SU-DHL-6 (cell line): ENCODE measurements at regions not wholly inside any gene's neighbourhood (a gene's known extent, or its start where the extent isn't known, plus 50 kb on each side); places are given as distances from the start of the nearest gene placed in this dataset.
"Not testable (repeated sequence)": the region's sequence is repeated elsewhere in the genome, so short reads cannot be mapped to it uniquely, and the experiment has no call there.

Source experiments
- H2AFZ ChIP-seq: fragments of 200-600 bp; sonication (generic); 2 replicates; pipeline ENCODE4 v1.6.1; 2014; ENCODE audit warnings: low read depth, mild to moderate bottlenecking, moderate library complexity, mixed read lengths, antibody characterized with exemption, low read length; ENCODE audit not compliant: severe bottlenecking
- H3F3A ChIP-seq: fragments of 200-600 bp; shearing (Covaris generic); 2 replicates; pipeline ENCODE4 v1.6.0; 2016; ENCODE audit warnings: antibody characterized with exemption, mild to moderate bottlenecking; ENCODE audit not compliant: insufficient read depth
- H3K27ac ChIP-seq: fragments of 200-600 bp; sonication (generic); 2 replicates; pipeline ENCODE4 v1.5.1; 2016; ENCODE audit warnings: low read depth, mild to moderate bottlenecking, low read length, moderate library complexity, mixed read lengths
- H3K27me3 ChIP-seq: fragments of 200-600 bp; sonication (generic), shearing (Covaris generic); 2 replicates; pipeline ENCODE4 v1.6.0; 2014; ENCODE audit warnings: mild to moderate bottlenecking, low read length
- H3K36me3 ChIP-seq: fragments of 200-600 bp; sonication (generic); 2 replicates; pipeline ENCODE4 v1.6.1; 2014; ENCODE audit warnings: mild to moderate bottlenecking, low read length, mixed read lengths
- H3K4me2 ChIP-seq: fragments of 300-600, 200-600 bp; shearing (Covaris generic), sonication (generic); 2 replicates; pipeline ENCODE4 v1.6.0; 2014; ENCODE audit warnings: low read length, low read depth, mild to moderate bottlenecking; ENCODE audit not compliant: poor library complexity, severe bottlenecking
- H3K4me3 ChIP-seq: fragments of 200-600 bp; sonication (generic); 2 replicates; pipeline ENCODE4 v1.5.1; 2014; ENCODE audit warnings: antibody characterized with exemption, low read length, mild to moderate bottlenecking, mixed read lengths; ENCODE audit not compliant: insufficient read depth, poor library complexity, severe bottlenecking
- H3K79me2 ChIP-seq: fragments of 200-600 bp; sonication (generic); 2 replicates; pipeline ENCODE4 v1.6.1; 2014; ENCODE audit warnings: mild to moderate bottlenecking, low read length, moderate library complexity; ENCODE audit not compliant: insufficient read depth
- H3K9ac ChIP-seq: fragments of 200-600 bp; sonication (generic); 2 replicates; pipeline ENCODE4 v1.7.0; 2014; ENCODE audit warnings: mild to moderate bottlenecking, low read length
- H3K9me2 ChIP-seq: fragments of 200-600 bp; sonication (generic); replicated peaks from 2 replicates; pipeline ENCODE4 v1.6.1; 2014; ENCODE audit warnings: low read length; ENCODE audit not compliant: insufficient read depth
- H3K9me3 ChIP-seq: fragments of 200-600 bp; sonication (generic); 2 replicates; pipeline ENCODE4 v1.6.1; 2014; ENCODE audit warnings: low read length, mixed read lengths; ENCODE audit not compliant: insufficient read depth
- H4K20me1 ChIP-seq: fragments of 200-600 bp; sonication (generic); 2 replicates; pipeline ENCODE4 v1.6.1; 2014; ENCODE audit warnings: low read depth, mild to moderate bottlenecking, antibody characterized with exemption, low read length, moderate library complexity, mixed read lengths

GRCh38 chr2:89606514-89606913 is 915.0 kb downstream of the RPIA start:
- H3K27ac ChIP-seq, H3K4me3 ChIP-seq, H3K9me2 ChIP-seq, H3K9me3 ChIP-seq, H4K20me1 ChIP-seq, H3K4me2 ChIP-seq, H3K9ac ChIP-seq, H3F3A ChIP-seq, H2AFZ ChIP-seq, H3K36me3 ChIP-seq, H3K79me2 ChIP-seq, H3K27me3 ChIP-seq: not testable (repeated sequence)

GRCh38 chr2:89610207-89610926 is 918.9 kb downstream of the RPIA start:
- H3K9ac ChIP-seq, H3K79me2 ChIP-seq, H4K20me1 ChIP-seq, H3K9me3 ChIP-seq, H2AFZ ChIP-seq, H3F3A ChIP-seq, H3K9me2 ChIP-seq, H3K4me3 ChIP-seq, H3K27me3 ChIP-seq, H3K4me2 ChIP-seq, H3K27ac ChIP-seq, H3K36me3 ChIP-seq: not testable (repeated sequence)

DNA sequence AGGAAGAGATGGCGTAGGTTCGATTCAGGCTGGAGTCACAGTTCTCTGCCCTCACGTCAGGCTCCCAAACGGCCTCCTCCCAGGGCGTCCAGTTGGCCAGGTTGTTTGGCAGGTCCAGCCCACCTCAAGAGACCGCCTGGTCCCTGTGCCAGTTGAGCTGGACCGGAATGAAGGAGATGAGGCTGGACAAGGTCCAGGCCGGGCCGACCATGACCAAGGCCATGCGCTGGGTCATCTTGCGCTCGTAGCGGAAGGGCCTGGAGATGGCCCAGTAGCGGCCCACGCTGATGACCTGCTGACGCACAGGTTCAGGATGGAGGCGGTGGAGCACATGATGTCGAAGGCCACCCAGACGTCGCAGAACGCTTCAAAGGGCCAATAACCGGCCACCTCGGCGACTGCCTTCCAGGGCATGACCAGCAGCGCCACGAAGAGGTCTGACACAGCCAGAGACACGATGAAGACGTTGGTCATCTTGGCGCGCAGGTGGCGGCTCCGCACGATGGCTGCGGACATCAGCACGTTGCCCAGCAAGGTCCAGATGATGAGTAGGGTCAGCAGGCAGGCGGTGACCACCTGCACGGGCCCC is 919.5 kb downstream of the RPIA start:
- not testable (repeated sequence) for H3K79me2 ChIP-seq, H3K4me3 ChIP-seq, H2AFZ ChIP-seq, H3K9me3 ChIP-seq, H3K4me2 ChIP-seq, H3K27me3 ChIP-seq, H3K36me3 ChIP-seq, H3K9me2 ChIP-seq, H3K27ac ChIP-seq, H3F3A ChIP-seq, H3K9ac ChIP-seq, H4K20me1 ChIP-seq

DNA sequence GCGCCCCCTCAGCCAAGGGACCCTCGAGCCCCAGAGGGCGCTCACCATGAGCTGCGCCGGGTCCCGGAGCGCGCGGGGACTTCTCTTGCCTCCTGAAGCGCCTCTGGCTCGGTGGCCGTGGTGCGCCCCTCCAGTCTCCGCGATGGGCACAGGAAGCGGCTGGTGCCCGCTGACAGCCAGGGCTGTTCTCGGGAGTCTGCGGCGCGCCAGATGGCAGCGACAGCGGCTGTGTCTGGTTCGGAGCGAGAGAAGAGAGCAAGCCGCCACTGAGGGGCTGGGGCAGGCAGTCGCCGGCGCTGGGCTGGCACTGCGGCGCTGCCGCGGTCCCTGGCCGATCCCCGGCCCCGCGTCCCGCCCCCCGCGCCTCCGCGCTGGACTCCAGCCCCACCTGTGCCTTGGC is 920.2 kb downstream of the RPIA start:
- not testable (repeated sequence) for H3K27me3 ChIP-seq, H3K9me3 ChIP-seq, H3K79me2 ChIP-seq, H3K36me3 ChIP-seq, H3K27ac ChIP-seq, H4K20me1 ChIP-seq, H3K4me2 ChIP-seq, H3K4me3 ChIP-seq, H2AFZ ChIP-seq, H3F3A ChIP-seq, H3K9ac ChIP-seq, H3K9me2 ChIP-seq

DNA sequence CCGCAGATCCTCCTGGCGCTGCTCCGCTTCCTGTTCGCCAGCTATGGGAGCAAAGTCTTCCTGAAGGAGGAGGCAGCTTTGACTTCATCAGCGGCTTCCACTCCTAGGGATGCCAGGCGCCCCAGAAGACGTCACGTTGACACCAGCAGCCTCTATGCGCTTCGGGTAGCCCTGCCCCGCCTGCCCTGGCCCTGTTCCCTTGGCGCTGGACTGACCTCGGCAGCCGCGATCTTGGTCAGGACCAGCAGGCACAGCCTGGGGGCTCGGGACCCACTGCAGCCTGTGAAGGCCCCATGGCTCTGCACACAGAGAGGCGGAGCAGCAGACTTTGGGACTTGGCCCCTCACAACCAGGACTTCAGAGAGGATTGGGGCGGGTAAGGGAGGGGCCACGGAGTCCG is 957.8 kb downstream of the RPIA start:
- not testable (repeated sequence) for H3K27ac ChIP-seq, H3K9me3 ChIP-seq, H2AFZ ChIP-seq, H3K9ac ChIP-seq, H3K27me3 ChIP-seq, H4K20me1 ChIP-seq, H3K36me3 ChIP-seq, H3K9me2 ChIP-seq, H3F3A ChIP-seq, H3K79me2 ChIP-seq, H3K4me3 ChIP-seq, H3K4me2 ChIP-seq

DNA sequence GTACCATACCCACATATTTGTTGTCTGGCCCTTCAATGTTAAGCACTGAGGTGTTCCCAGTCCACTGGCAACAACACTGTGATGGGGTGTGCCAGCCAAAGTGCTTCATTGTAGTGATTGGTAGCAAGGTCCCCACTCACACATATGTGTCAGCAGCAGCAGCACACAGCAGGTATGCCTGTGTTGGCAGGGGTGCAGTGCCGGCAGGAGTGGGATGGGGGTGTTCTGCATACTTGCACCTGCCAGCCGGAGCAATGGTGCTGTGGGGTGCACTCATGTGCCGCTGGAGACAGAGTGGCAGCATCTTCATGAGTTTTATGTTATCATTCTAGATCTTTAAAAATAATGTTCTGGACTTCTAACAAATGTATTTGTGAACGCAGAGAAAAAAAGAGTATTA is 987.8 kb downstream of the RPIA start:
- not testable (repeated sequence) for H2AFZ ChIP-seq, H3K9ac ChIP-seq, H4K20me1 ChIP-seq, H3K79me2 ChIP-seq, H3K27ac ChIP-seq, H3K4me3 ChIP-seq, H3K27me3 ChIP-seq, H3K4me2 ChIP-seq, H3K36me3 ChIP-seq, H3F3A ChIP-seq, H3K9me2 ChIP-seq, H3K9me3 ChIP-seq
